ENCODE measurements at regions not wholly inside any gene's neighbourhood (a gene's known extent, or its start where the extent isn't known, plus 50 kb on each side); places are given as distances from the start of the nearest gene placed in this dataset.
"Not testable (repeated sequence)": the region's sequence is repeated elsewhere in the genome, so short reads cannot be mapped to it uniquely, and the experiment has no call there.

DNA sequence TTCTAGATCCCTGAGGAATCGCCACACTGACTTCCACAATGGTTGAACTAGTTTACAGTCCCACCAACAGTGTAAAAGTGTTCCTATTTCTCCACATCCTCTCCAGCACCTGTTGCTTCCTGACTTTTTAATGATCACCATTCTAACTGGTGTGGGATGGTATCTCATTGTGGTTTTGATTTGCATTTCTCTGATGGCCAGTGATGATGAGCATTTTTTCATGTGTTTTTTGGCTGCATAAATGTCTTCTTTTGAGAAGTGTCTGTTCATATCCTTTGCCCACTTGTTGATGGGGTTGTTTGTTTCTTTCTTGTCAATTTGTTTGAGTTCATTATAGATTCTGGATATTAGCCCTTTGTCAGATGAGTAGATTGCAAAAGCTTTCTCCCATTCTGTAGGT is 216.6 kb downstream of the USP46 start:
- TF ChIP-seq, protein P1, sequence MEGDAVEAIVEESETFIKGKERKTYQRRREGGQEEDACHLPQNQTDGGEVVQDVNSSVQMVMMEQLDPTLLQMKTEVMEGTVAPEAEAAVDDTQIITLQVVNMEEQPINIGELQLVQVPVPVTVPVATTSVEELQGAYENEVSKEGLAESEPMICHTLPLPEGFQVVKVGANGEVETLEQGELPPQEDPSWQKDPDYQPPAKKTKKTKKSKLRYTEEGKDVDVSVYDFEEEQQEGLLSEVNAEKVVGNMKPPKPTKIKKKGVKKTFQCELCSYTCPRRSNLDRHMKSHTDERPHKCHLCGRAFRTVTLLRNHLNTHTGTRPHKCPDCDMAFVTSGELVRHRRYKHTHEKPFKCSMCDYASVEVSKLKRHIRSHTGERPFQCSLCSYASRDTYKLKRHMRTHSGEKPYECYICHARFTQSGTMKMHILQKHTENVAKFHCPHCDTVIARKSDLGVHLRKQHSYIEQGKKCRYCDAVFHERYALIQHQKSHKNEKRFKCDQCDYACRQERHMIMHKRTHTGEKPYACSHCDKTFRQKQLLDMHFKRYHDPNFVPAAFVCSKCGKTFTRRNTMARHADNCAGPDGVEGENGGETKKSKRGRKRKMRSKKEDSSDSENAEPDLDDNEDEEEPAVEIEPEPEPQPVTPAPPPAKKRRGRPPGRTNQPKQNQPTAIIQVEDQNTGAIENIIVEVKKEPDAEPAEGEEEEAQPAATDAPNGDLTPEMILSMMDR (IDR thresholded peaks at IDR 0.05; ENCODE audit: control extremely low read depth in 1 of 3, insufficient read depth in 1 of 3, low read depth in 1 of 3, low read length in 3 of 3), result not testable (repeated sequence)
- not testable (repeated sequence) for TF ChIP-seq POLR2A (IDR thresholded peaks at IDR 0.05; ENCODE audit: control extremely low read depth in 1 of 2, low read depth in 2 of 2, low read length in 2 of 2); YY1 (IDR thresholded peaks at IDR 0.05; ENCODE audit: low read depth, low read length); SAP30 (IDR thresholded peaks at IDR 0.05; ENCODE audit: insufficient read depth, insufficient replicate concordance, low read length); RBBP5 (IDR thresholded peaks at IDR 0.05; ENCODE audit: borderline replicate concordance, low read depth, low read length); CBX8 (IDR thresholded peaks at IDR 0.05; ENCODE audit: borderline replicate concordance, low read depth, low read length); BACH1 (IDR thresholded peaks at IDR 0.05; ENCODE audit: low read length); ZNF274 (IDR thresholded peaks at IDR 0.05; ENCODE audit: borderline replicate concordance, extremely low read depth, low read length); POLR2AphosphoS5 (IDR thresholded peaks at IDR 0.05; ENCODE audit: low read depth, low read length); KDM4A (IDR thresholded peaks at IDR 0.05; ENCODE audit: low read depth, low read length, severe bottlenecking); GABPA (IDR thresholded peaks at IDR 0.05; ENCODE audit: borderline replicate concordance, insufficient read depth, low read length)
- TF ChIP-seq, protein P2, sequence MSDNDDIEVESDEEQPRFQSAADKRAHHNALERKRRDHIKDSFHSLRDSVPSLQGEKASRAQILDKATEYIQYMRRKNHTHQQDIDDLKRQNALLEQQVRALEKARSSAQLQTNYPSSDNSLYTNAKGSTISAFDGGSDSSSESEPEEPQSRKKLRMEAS (IDR thresholded peaks at IDR 0.05), result not testable (repeated sequence)
- TF ChIP-seq, protein P3, sequence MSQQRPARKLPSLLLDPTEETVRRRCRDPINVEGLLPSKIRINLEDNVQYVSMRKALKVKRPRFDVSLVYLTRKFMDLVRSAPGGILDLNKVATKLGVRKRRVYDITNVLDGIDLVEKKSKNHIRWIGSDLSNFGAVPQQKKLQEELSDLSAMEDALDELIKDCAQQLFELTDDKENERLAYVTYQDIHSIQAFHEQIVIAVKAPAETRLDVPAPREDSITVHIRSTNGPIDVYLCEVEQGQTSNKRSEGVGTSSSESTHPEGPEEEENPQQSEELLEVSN (IDR thresholded peaks at IDR 0.05), result not testable (repeated sequence)

All from H1 (cell line).